HG02798 (cell line): ENCODE measurements at regions not wholly inside any gene's neighbourhood (a gene's known extent, or its start where the extent isn't known, plus 50 kb on each side); places are given as distances from the start of the nearest gene placed in this dataset.

Source experiments
- ATAC-seq: cut with Tn5 transposase; IDR thresholded peaks from one replicate; pipeline ENCODE4 v1.9.1; 2021; ENCODE audit warnings: mild to moderate bottlenecking; ENCODE audit not compliant: unreplicated experiment, poor library complexity

- no peak for ATAC-seq
Observed at GRCh38 chr6:105920071-105920470, 166.1 kb upstream of the PRDM1 start.

DNA sequence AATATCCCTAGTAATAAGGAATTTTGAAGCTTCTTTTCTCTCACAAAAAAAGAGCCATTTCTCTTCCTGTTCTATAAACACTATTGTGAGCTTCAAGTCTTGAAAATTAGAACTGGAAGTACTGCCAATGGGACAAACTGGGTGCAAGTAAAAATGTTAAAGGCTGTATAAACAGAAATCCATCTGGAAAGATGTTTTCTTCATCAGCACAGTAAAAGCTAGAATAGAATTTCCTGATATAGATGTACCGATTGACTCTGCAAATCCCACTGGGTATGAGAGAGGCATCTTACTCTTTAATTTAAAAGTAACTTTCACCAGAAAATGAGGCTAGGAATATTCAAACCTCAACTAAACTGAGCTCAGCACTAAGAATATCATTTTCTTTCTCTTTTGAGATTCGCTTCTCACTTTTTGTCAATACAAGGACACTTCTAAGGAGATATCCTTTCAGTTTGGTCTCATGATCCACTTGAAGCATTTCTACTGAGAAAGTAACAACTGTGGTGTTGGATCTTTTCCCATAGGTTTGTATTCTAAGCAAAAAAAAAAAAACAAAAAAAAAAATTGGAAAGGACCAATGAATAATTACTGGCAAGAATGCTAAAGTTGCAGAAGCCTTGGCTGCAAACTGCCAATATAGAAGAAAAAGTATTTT is 169.0 kb upstream of the PRDM1 start:
- ATAC-seq = no peak

DNA sequence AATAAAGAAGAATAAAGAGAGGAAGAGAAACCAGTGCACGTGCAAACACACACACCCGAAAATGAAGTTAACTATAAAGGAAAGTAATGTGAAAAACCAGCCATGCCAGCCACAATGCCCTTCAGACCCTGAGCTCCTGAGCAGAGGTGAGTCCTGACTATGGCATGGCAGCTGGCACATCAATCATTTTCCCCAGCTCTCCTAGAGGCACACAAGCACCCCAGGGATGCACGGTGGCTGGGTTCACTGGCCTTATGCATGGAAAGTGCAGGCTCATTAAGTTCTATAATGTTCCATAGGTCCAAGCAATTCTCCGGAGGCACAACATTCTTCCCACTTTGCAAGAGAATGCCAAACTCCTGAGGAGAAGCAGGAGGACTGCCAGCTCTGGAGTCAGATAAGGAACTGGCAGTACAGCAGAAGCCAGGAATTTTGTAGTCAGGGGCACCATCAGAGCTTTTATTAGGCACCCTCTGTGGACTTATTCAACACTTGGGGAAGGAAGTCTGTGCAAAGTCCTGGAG is 175.0 kb upstream of the PRDM1 start:
- ATAC-seq = no peak

GRCh38 chr6:105909106-105909505 is 177.0 kb upstream of the PRDM1 start:
- no peak for ATAC-seq

DNA sequence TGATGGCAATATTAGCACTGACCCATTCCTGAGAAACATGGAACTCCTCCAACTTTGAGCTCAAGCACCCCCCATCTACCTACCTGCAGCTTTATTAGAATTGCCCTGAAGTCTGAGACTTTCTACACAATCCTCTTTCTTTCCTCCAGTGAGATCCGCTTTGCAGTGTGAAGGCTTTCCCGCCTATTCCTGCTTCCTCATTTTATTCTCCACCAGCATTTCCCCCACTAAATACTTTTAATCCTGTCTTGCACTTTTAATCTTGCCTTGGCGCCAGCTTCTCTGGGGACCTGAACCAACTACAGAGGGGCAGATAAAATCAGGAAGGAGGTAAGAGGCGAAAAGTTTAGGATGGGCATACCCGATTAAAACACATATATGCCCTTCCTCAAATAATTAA is 178.1 kb upstream of the PRDM1 start:
- no peak for ATAC-seq

- ATAC-seq = no peak
Observed at GRCh38 chr6:105907301-105907700, 178.8 kb upstream of the PRDM1 start.

- ATAC-seq = no peak
Observed at GRCh38 chr6:105902401-105903031, 183.6 kb upstream of the PRDM1 start.

- no peak for ATAC-seq
Observed at GRCh38 chr6:105901583-105901982, 184.6 kb upstream of the PRDM1 start.

GRCh38 chr6:105900125-105900937 is 185.8 kb upstream of the PRDM1 start:
- no peak for ATAC-seq

- peak; percentile 72 for ATAC-seq
Observed at GRCh38 chr6:105898286-105898685, 187.8 kb upstream of the PRDM1 start.

DNA sequence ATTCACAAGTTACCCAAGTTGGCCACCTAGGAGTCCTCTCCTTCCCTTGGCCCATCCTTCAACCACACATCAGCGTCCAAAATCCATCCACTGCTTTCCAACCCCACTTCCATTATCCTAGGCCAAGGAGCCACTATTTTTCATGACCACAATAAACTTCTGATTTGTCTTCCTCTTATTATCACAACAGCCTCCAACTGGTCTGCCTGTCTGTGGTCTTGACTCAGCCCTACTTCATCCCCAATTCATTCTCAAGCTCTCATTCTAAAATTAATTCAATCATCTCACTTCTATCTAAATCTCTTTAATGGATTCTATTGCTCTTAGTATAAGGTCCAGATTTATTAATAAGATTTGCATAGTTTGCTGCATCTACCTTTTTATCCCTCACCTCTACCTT is 189.0 kb upstream of the PRDM1 start:
- no peak for ATAC-seq

GRCh38 chr6:105896821-105897095 is 189.4 kb upstream of the PRDM1 start:
- ATAC-seq = no peak

- peak; percentile 51 for ATAC-seq
Observed at GRCh38 chr6:105896052-105896820, 189.9 kb upstream of the PRDM1 start.

DNA sequence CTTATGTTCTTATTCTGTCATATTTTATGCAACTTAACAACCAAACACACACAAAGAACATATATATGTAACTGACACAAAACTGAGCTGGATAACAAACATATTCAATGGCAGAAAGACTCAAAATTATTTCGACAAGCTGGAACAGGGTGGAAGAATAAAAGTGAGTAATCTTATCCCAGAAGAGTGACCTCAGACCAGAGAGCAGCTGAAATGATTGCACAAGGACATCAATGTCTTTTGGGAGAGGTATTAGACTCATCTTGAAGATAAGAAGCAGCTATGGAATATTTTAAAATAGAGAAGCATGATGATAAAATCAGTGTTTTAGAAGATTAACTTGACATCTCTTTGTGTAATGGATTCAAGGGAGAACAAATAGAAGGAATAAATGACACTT is 191.6 kb upstream of the PRDM1 start:
- no peak for ATAC-seq

- no peak for ATAC-seq
Observed at GRCh38 chr6:105893741-105894140, 192.4 kb upstream of the PRDM1 start.

DNA sequence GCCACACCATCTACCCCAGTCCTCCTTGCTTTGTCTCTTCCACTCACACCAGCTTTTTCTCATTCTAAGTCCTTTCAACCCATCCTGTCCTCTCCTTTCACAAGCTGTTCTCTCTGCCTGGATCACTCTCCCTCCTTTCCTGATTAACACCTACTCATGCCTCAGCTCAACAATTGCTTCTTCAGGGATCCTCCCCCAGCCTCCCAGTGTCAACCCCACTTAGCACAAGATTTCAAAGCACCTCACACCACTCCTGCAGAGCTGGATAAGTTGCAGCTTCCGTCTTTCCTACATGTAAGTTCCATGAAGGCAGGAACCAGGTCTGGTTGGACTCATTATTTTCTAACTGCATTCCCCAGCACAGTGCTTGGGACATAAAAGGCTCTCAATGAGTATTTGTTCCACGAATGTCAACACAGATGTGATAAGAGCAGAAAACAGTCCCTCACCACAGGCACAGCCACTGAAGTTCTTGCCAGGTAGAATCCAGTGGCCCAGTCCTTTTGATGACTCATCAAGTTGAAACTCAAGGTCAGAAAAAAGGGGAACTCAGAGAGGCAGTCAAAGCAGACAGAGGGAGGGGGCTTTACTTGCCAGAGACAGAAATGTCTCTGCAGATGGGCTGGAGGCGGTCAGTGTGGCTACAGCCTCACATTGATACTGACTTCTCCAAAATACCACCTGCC is 193.4 kb upstream of the PRDM1 start:
- peak; percentile 78 for ATAC-seq

GRCh38 chr6:105890521-105891244 is 195.5 kb upstream of the PRDM1 start:
- ATAC-seq = no peak

GRCh38 chr6:105889902-105890301 is 196.2 kb upstream of the PRDM1 start:
- no peak for ATAC-seq

DNA sequence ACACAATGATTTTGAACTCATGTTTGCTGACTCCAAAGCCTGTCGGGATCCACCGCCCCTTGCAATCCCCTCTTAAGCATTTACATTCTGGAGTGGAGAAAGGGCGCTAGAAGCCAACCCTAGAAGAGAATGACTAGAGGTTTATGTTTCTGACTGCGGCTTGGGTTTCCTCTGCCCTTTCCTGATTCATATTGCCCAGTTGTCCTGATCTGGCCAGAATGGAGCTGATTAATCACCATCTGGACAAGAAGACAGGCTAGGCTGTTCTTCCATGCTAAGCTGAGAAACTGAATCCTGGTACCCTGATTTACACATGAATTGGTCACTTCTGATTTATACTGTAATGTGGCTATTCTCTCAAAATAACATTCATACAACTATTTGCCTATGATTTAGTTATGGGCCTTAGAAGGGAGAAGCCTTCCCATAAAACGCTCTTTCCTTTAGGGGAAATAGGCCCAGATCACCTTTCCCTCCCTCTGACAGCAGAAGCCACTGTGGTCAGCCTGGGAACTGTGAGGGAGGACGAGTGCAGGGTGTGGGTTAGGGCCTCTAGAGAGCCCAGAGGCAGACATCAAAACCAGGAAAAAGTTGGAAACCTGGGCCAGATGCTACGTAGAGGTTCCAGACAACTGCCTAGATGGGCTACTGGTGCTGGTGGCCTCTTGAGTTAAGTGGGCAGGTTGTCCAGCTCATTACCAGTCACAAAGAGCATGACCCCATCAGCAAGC is 199.2 kb upstream of the PRDM1 start:
- ATAC-seq = peak; percentile 6
